ENCODE measurements at regions not wholly inside any gene's neighbourhood (a gene's known extent, or its start where the extent isn't known, plus 50 kb on each side); places are given as distances from the start of the nearest gene placed in this dataset.

DNA sequence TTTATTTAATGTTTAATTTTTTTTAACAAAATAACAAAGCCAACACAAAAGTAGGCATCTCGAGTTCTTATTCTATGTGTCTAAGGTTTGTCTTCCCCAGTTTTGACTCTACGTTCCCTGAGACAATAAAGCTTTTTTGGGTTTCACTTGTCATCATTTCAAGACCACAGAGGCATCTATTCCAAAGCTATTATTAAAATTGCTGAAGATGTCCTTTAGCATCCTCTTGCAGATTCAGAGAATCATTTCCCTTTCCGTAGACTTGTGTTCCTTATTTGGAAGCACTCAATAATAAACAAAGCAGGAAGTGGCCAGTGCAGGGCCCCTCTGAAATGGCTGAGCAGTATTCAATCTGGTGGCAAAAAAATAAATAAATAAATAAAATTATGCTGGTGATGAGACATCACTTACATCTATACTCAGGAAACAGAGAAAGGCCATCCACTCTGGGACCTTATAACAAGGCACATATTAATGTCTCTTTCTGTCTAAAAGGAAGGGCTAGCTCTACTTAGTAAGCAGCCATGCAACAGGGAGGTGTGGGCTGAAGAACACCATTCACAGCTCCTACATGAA lies 362.3 kb downstream of the WDR72 start:
- TF ChIP-seq, protein P1, sequence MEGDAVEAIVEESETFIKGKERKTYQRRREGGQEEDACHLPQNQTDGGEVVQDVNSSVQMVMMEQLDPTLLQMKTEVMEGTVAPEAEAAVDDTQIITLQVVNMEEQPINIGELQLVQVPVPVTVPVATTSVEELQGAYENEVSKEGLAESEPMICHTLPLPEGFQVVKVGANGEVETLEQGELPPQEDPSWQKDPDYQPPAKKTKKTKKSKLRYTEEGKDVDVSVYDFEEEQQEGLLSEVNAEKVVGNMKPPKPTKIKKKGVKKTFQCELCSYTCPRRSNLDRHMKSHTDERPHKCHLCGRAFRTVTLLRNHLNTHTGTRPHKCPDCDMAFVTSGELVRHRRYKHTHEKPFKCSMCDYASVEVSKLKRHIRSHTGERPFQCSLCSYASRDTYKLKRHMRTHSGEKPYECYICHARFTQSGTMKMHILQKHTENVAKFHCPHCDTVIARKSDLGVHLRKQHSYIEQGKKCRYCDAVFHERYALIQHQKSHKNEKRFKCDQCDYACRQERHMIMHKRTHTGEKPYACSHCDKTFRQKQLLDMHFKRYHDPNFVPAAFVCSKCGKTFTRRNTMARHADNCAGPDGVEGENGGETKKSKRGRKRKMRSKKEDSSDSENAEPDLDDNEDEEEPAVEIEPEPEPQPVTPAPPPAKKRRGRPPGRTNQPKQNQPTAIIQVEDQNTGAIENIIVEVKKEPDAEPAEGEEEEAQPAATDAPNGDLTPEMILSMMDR (conservative IDR thresholded peaks at IDR 0.05), result no peak
- H3K27ac ChIP-seq, result no peak overlapping the region

- TF ChIP-seq, protein P1 (conservative IDR thresholded peaks at IDR 0.05), result no peak
- no peak overlapping the region for H3K27ac ChIP-seq
These were observed 363.6 kb downstream of the WDR72 start for GRCh38 chr15:53395871-53396270.

DNA sequence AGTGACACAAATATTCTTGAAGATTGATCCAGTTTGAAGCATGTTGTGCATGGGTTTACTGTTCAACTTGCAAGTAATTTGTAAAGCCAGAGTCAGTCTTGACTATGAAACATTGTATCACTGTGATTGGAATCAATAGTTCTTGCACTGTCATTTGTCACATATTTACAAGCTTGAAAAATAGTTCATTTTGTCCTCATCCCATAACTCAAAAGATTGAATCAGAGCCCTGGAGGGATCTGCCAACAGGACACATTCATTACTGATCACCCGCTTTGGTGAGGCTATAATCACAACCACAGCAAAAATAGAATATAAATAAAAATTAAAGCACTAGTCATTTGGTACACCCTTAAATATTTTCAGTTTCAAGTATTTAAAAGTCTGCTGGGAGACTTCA lies 368.9 kb downstream of the WDR72 start:
- H3K27ac ChIP-seq, result no peak overlapping the region
- TF ChIP-seq, protein P1 (conservative IDR thresholded peaks at IDR 0.05), result no peak

GRCh38 chr15:53389271-53390037 lies 370.0 kb downstream of the WDR72 start:
- H3K27ac ChIP-seq, result no peak overlapping the region
- TF ChIP-seq, protein P1 (conservative IDR thresholded peaks at IDR 0.05), result no peak

DNA sequence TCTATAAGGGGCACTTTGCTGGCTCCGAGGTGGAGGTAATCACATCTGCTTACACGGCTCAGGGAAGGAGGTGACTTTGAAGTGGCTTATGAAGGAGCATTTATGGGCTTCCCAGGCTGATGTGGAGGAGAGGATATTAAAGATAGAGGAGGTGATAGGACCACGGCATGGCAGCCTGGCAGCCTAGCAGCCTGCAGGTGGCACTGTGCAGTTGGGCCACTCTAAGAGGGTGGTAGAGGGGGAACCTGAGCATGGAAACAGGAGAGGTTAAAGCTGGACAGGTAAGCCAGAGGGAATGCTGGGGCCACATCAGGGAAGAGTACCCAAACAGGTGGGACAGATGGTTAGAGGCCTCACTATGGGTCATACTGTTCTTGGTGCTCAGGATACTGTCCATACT lies 375.0 kb downstream of the WDR72 start:
- TF ChIP-seq, protein P1 (conservative IDR thresholded peaks at IDR 0.05), result peak; percentile 46; the same call in 1 of the 2 replicates

GRCh38 chr15:53378096-53378800 lies 381.2 kb downstream of the WDR72 start:
- H3K27ac ChIP-seq, result no peak overlapping the region

More for the DNA sequence above, 375.0 kb downstream of the WDR72 start:
- H3K27ac ChIP-seq, result no peak overlapping the region

DNA sequence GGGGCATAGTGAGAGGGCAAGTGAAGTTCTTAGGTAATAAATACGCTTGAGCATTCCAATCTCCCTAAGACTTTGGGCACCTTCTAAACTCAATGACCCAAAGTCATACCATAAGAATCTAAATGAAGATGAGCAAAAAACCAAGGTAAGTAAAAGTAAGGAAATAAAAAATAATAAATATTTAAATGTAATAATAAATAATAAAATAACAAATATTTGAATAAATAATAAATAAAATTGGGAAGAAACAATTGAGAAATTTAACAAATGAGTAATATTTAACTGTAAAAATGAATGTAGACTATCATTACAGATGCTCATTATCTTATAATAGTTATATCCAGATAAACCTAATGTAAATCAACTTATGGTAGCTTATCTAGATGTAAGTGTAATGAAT lies 391.7 kb downstream of the WDR72 start:
- TF ChIP-seq, protein P1 (conservative IDR thresholded peaks at IDR 0.05), result no peak
- no peak overlapping the region for H3K27ac ChIP-seq

More at GRCh38 chr15:53378096-53378800, 381.2 kb downstream of the WDR72 start:
- TF ChIP-seq, protein P1 (conservative IDR thresholded peaks at IDR 0.05), result no peak

Data from VCaP (cell line).